ENCODE measurements at regions not wholly inside any gene's neighbourhood (a gene's known extent, or its start where the extent isn't known, plus 50 kb on each side); places are given as distances from the start of the nearest gene placed in this dataset.
"Not testable (repeated sequence)": the region's sequence is repeated elsewhere in the genome, so short reads cannot be mapped to it uniquely, and the experiment has no call there.

DNA sequence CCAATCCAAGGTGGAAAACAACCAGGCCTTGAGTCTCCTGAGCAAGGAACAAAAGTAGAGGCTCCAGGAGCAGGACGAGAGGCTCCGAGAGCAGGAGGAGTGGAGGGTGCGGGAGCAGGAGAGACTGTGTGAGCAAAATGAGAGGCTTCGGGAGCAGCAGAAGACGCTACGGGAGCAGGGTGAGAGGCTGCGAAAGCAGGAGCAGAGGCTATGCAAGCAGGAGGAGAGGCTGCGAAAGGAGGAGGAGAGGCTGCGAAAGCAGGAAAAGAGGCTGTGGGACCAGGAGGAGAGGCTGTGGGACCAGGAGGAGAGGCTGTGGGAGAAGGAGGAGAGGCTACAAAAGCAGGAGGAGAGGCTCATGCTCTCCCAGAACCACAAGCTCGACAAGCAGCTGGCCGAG lies 60.3 kb upstream of the UBE2Q2 start:
- Histone ChIP-seq H3K4me3 (no peak overlapping the region), H3K27me3 (no peaks in the 10 kb centered on the region), H3K4me1 (no peaks in the 10 kb centered on the region), H3K27ac (no peak overlapping the region), H3K36me3 (no peaks in the 10 kb centered on the region), H3K9me3 (no peaks in the 10 kb centered on the region)
- TF ChIP-seq, protein P1, sequence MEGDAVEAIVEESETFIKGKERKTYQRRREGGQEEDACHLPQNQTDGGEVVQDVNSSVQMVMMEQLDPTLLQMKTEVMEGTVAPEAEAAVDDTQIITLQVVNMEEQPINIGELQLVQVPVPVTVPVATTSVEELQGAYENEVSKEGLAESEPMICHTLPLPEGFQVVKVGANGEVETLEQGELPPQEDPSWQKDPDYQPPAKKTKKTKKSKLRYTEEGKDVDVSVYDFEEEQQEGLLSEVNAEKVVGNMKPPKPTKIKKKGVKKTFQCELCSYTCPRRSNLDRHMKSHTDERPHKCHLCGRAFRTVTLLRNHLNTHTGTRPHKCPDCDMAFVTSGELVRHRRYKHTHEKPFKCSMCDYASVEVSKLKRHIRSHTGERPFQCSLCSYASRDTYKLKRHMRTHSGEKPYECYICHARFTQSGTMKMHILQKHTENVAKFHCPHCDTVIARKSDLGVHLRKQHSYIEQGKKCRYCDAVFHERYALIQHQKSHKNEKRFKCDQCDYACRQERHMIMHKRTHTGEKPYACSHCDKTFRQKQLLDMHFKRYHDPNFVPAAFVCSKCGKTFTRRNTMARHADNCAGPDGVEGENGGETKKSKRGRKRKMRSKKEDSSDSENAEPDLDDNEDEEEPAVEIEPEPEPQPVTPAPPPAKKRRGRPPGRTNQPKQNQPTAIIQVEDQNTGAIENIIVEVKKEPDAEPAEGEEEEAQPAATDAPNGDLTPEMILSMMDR (IDR thresholded peaks at IDR 0.05): no peak
- DNase-seq (ENCODE audit: low spot score): no peak

DNA sequence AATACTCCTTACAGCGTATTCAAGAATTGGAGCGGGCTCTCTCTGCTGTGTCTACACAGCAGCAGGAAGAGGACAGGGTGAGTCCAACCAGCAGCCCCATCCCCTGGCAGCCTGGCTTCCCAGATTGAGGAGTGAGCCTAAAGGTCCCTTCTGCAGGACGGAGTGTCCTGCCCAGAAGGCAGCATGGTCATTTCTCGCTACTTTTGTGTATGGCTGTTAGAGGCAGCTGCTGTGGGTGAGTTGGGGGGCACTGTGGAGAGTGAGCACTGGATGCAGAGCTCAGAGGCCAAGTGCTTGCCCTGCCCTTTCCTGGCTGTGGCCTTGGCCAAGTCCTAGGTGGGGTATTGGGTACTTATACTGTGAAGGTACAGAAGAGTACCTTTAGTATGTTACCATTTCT lies 62.3 kb upstream of the UBE2Q2 start:
- not testable (repeated sequence) for DNase-seq (ENCODE audit: low spot score); H3K4me1 ChIP-seq; H3K36me3 ChIP-seq

DNA sequence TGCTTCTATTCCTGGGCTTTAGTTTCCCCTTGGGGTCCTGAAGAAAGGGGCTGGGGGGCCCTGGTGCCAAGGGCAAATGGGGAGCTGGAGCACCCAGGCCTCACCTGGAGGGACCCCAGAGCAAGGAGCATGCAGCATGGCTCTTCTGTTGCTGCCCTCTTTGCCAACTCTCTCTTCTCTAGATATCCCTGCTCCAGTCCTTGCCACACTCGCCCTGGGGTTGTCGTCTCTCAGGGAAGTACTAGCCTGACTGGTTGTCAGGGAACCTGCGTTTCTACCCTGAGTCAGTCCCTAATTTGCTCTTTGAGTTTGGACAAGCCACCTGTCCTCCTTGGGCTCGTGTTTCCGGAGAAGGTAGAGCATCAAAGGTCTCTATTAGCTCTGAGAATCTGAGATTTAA lies 63.7 kb upstream of the UBE2Q2 start:
- H3K27ac ChIP-seq: no peak overlapping the region
- H3K4me1 ChIP-seq: no peaks in the 10 kb centered on the region
- H3K36me3 ChIP-seq: no peaks in the 10 kb centered on the region
- no peaks in the 10 kb centered on the region for H3K27me3 ChIP-seq
- TF ChIP-seq, protein P1 (IDR thresholded peaks at IDR 0.05): no peak
- H3K4me3 ChIP-seq: no peak overlapping the region
- no peaks in the 10 kb centered on the region for H3K9me3 ChIP-seq
- no peak for DNase-seq (ENCODE audit: low spot score)

More for the DNA sequence above, 62.3 kb upstream of the UBE2Q2 start:
- not testable (repeated sequence) for H3K27ac ChIP-seq, H3K9me3 ChIP-seq, H3K4me3 ChIP-seq, H3K27me3 ChIP-seq

DNA sequence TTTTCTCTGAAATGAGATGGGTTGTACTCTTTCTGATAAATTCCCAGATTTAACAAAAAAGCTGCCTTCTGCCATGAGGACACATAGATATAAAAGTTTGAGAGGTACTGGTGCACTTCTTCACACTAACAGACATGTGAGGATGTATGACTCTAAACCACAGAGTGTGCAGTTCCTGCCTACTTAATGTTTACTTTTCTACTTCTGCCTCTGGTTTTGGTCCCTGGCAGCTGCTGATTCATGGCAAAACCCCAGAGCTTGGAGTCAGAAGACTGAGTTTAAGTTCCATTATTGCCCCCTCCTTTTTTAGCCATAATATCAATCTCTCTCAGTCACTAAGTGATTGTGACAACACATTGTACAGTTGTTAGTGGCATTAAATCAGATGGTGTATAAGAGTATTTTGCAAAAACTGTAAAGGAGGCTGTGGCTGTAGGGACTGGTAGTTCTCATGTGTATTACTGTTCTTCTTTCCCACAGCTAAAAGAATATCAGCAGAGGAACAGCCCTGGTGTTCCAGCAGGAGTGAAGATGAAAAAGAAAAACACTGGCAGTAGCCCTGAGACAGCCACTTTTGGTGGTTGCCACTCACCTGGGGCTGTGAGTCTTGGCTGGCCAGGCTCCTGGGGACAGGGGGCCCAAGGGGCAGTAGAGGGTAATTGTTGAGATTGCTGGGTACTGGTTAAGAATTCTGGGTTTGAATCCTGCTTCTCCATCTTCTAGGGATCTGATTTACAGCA lies 64.4 kb upstream of the CSPG4 start:
- H3K4me3 ChIP-seq; H3K4me1 ChIP-seq; H3K27me3 ChIP-seq; H3K27ac ChIP-seq; DNase-seq (ENCODE audit: low spot score); H3K9me3 ChIP-seq; H3K36me3 ChIP-seq: not testable (repeated sequence)

DNA sequence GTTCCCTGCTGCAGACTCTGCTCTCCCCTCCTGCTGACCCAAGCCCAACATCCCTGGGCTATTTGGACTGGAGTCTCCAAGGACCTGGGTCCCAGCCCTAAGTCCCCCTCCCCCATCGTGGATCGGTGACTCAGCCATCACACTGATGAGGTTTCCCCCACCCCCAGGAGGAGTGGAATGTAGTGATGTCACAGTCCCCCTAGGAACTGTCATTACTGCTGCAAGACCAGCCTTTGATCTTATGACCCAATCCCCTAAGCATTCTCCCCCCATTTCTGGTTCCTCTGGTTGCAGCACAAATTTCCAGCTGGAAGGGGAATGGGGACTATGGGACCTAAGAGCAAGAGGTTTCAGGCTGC lies 63.4 kb upstream of the CSPG4 start:
- Histone ChIP-seq H3K27ac (no peak overlapping the region), H3K27me3 (no peaks in the 10 kb centered on the region), H3K9me3 (no peaks in the 10 kb centered on the region), H3K4me3 (no peak overlapping the region), H3K36me3 (no peaks in the 10 kb centered on the region), H3K4me1 (no peaks in the 10 kb centered on the region)
- TF ChIP-seq, protein P1 (IDR thresholded peaks at IDR 0.05): no peak
- DNase-seq (ENCODE audit: low spot score): no peak

DNA sequence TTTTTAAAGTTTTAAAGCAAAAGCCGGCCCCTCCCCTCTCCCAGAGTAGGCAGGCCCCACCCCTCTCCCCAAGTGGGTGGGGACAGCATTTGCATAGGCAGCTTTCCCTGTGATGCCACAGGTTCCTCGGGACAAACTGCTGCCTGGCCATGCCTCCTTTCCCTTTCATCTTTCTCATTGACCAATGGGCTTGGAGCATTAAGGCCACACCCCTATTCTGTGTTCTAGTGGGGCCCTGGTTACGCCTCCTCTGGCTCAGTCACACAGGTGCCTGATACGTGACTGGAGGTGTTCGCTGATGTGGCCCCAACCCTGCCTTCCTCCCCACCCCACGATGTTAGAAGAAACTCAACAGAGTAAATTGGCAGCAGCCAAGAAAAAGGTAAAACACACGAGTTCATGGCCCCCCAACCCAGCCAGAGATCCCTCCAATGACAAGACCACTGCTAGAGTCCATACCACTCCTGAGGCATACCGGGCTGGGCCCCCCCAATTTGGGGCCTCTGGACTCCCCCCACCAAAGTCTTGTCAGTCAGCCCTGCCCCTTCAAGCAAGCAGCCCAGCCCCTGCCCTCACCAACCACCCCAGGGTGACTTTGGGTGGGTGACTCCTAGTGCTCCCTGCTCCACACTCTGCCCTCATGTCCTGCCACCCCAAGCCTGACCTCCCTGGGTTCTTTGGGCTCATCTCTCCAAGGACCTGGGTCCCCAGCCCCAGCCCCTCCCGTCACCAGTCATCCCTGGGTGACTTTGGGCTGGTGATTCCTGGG lies 62.8 kb upstream of the CSPG4 start:
- TF ChIP-seq, protein P1 (IDR thresholded peaks at IDR 0.05): no peak
- Histone ChIP-seq H3K4me3 (no peak overlapping the region), H3K4me1 (no peaks in the 10 kb centered on the region), H3K9me3 (no peaks in the 10 kb centered on the region), H3K36me3 (no peaks in the 10 kb centered on the region), H3K27ac (no peak overlapping the region), H3K27me3 (no peaks in the 10 kb centered on the region)
- no peak for DNase-seq (ENCODE audit: low spot score)

DNA sequence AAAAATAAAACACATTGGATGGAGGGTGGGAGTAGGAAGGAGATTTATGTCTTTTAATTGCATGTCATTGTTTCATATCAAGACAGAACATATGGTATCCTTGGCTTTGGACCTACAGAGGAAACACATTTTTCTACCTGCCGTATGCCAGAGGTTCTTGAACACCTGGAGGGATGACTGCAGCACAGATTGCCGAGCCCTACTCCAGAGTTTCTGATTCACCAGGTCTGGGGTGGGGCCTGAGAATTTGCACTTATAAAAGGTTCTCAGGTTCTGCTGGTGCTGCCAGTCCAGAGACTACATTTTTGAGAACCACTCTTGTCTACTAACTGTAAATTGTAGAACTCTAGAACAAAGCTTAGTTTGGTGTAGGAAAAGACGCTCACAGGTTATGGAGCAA lies 61.3 kb upstream of the CSPG4 start:
- H3K27ac ChIP-seq; H3K27me3 ChIP-seq; H3K4me3 ChIP-seq; H3K9me3 ChIP-seq; DNase-seq (ENCODE audit: low spot score); H3K4me1 ChIP-seq; H3K36me3 ChIP-seq: not testable (repeated sequence)

DNA sequence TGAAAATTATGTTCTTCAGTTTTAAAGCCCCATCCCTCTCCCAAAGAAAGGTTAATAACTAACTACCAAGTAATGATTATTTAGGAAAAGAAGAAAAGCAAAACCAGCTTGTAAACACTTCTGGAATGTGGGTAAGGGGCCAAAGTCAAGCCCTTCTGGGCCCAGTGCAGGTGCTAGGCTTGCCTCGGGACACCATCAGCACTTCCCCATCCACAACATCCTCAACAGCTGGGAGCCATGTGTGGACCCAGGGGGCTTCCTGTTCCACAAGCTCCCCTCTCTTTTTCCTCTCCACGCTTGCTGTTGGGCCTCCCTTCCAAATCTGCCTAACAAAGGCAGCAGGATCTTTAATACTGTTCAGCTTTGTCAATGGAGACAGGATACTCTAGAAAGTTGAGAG lies 58.4 kb upstream of the CSPG4 start:
- DNase-seq (ENCODE audit: low spot score); H3K27ac ChIP-seq; H3K4me3 ChIP-seq; H3K9me3 ChIP-seq; H3K27me3 ChIP-seq; H3K4me1 ChIP-seq; H3K36me3 ChIP-seq: not testable (repeated sequence)
